IMR-90 (cell line): ENCODE measurements at regions not wholly inside any gene's neighbourhood (a gene's known extent, or its start where the extent isn't known, plus 50 kb on each side); places are given as distances from the start of the nearest gene placed in this dataset.

Experiments used
- FOS ChIP-seq: fragments of 150-350 bp; IDR thresholded peaks from 2 replicates; pipeline ENCODE4 v1.6.1; 2016; ENCODE audit warnings: low read depth, low read length
- MAFK ChIP-seq: IDR thresholded peaks from 2 replicates; pipeline ENCODE4 v1.6.1; 2012; ENCODE audit warnings: low read depth, low read length, improper control_type of control experiment
- MAZ ChIP-seq: IDR thresholded peaks from 2 replicates; pipeline ENCODE4 v1.6.1; 2012; ENCODE audit warnings: low read depth, mild to moderate bottlenecking, low read length, improper control_type of control experiment, moderate library complexity, borderline replicate concordance
- NFE2L2 ChIP-seq: fragments of 150-350 bp; IDR thresholded peaks from 2 replicates; pipeline ENCODE4 v1.6.1; 2016; ENCODE audit warnings: low read depth, mild to moderate bottlenecking, low read length
- POLR2A ChIP-seq: IDR thresholded peaks from 2 replicates; pipeline ENCODE4 v1.6.1; 2012; ENCODE audit warnings: mild to moderate bottlenecking, low read depth, low read length
- RAD21 ChIP-seq: IDR thresholded peaks from 2 replicates; pipeline ENCODE4 v1.6.1; 2012; ENCODE audit warnings: low read length, improper control_type of control experiment
- RCOR1 ChIP-seq: IDR thresholded peaks from 2 replicates; pipeline ENCODE4 v1.6.1; 2012; ENCODE audit warnings: mild to moderate bottlenecking, low read length, improper control_type of control experiment; ENCODE audit not compliant: insufficient replicate concordance
- RFX5 ChIP-seq: IDR thresholded peaks from 2 replicates; pipeline ENCODE4 v1.8.0; 2012; ENCODE audit warnings: low read depth, mild to moderate bottlenecking, low read length, moderate library complexity
- SMC3 ChIP-seq: fragments of 150-350 bp; IDR thresholded peaks from 2 replicates; pipeline ENCODE4 v1.6.1; 2016; ENCODE audit warnings: low read depth, mild to moderate bottlenecking, antibody characterized with exemption, low read length, moderate library complexity
- TF ChIP-seq, protein P1 (sequence below): conservative IDR thresholded peaks from 2 replicates; pipeline ENCODE4 v1.5.1; 2012; ENCODE audit warnings: mild to moderate bottlenecking, low read depth, low read length, improper control_type of control experiment

DNA sequence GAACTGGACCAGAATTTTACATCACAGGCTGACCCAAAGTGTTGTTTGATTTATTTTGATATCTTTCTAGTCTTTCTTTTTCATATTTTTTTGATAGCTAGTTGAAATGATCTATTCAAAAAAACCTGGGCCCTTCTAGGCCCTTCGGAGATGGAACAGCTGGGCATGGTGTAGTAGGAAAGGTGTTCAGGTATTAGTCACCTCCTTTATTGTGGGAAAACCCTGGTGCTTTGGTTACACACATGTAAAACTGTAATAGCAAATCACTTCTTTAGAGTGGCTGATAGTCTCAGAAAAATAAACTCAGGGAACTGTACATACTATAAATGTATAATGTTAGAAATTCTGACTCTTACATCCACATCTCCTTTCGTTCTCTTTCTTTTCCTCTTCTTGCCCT, 234.5 kb downstream of the PLA2G4A start:
- TF ChIP-seq FOS (no peak), RFX5 (no peak), POLR2A (no peak), MAFK (no peak), SMC3 (no peak), MAZ (no peak), RAD21 (no peak), RCOR1 (no peak), NFE2L2 (no peak)
- TF ChIP-seq, protein P1, sequence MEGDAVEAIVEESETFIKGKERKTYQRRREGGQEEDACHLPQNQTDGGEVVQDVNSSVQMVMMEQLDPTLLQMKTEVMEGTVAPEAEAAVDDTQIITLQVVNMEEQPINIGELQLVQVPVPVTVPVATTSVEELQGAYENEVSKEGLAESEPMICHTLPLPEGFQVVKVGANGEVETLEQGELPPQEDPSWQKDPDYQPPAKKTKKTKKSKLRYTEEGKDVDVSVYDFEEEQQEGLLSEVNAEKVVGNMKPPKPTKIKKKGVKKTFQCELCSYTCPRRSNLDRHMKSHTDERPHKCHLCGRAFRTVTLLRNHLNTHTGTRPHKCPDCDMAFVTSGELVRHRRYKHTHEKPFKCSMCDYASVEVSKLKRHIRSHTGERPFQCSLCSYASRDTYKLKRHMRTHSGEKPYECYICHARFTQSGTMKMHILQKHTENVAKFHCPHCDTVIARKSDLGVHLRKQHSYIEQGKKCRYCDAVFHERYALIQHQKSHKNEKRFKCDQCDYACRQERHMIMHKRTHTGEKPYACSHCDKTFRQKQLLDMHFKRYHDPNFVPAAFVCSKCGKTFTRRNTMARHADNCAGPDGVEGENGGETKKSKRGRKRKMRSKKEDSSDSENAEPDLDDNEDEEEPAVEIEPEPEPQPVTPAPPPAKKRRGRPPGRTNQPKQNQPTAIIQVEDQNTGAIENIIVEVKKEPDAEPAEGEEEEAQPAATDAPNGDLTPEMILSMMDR, result no peak
